ENCODE measurements at regions not wholly inside any gene's neighbourhood (a gene's known extent, or its start where the extent isn't known, plus 50 kb on each side); places are given as distances from the start of the nearest gene placed in this dataset.

DNA sequence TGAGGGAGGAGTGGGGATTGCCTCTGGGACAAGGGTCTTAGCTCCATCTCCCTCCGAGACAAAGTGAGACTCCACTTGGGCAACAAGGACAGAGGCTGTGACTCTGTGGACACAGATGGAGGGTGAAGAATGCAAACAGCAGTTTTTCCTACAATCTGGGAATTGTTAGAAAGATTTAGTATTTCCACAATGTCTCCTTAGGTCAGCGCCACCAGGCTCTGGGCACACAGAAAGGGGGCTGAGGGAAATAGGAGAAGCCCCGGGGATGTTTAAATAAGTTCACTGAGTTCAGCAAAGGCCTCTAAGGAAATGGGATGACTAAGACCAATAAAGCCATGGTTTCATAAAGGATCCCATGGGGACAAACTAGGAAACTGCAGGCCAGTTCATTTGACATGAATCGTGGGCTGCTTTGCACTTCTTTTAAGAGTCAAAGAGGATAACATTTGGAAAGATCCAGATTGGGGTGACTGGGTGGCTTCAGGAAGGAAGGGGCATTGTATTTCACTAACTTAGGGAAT lies 219.8 kb upstream of the GLI3 start:
- no peaks in the 10 kb centered on the region for H3K27me3 ChIP-seq (replicated peaks; ENCODE audit: control insufficient read depth, insufficient read depth, low read length)
- H3K36me3 ChIP-seq (ENCODE audit: control insufficient read depth, insufficient read depth, low read length): no peaks in the 10 kb centered on the region
- no peak for DNase-seq (ENCODE audit: extremely low read depth, insufficient read length)
- TF ChIP-seq, protein P1, sequence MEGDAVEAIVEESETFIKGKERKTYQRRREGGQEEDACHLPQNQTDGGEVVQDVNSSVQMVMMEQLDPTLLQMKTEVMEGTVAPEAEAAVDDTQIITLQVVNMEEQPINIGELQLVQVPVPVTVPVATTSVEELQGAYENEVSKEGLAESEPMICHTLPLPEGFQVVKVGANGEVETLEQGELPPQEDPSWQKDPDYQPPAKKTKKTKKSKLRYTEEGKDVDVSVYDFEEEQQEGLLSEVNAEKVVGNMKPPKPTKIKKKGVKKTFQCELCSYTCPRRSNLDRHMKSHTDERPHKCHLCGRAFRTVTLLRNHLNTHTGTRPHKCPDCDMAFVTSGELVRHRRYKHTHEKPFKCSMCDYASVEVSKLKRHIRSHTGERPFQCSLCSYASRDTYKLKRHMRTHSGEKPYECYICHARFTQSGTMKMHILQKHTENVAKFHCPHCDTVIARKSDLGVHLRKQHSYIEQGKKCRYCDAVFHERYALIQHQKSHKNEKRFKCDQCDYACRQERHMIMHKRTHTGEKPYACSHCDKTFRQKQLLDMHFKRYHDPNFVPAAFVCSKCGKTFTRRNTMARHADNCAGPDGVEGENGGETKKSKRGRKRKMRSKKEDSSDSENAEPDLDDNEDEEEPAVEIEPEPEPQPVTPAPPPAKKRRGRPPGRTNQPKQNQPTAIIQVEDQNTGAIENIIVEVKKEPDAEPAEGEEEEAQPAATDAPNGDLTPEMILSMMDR (IDR thresholded peaks at IDR 0.05; ENCODE audit: insufficient read depth, low read length, poor library complexity, severe bottlenecking): no peak
- no peak overlapping the region for H3K4me3 ChIP-seq (replicated peaks; ENCODE audit: low read depth, low read length)

DNA sequence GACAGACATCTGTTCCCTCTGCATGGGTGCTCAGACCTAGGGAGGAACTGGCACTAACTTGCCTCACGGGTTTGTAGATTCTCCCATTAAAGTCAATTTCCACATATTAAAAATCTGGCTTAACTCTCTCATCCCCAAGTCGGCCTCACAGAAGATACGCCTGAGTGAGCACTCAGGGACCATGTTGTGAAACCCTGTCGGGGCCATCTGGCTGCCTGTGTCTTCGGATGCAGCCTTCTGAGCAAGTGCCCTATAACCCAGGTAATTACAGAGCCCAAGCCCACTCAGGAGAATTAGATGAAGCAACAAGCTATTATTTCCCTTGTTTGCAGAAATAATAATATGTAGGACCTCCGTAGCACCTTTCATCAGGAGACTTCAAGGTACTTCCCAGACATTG lies 219.3 kb upstream of the GLI3 start:
- Histone ChIP-seq H3K36me3 (ENCODE audit: control insufficient read depth, insufficient read depth, low read length) (no peaks in the 10 kb centered on the region), H3K27me3 (replicated peaks; ENCODE audit: control insufficient read depth, insufficient read depth, low read length) (no peaks in the 10 kb centered on the region), H3K4me3 (replicated peaks; ENCODE audit: low read depth, low read length) (no peak overlapping the region)
- TF ChIP-seq, protein P1 (IDR thresholded peaks at IDR 0.05; ENCODE audit: insufficient read depth, low read length, poor library complexity, severe bottlenecking): no peak
- DNase-seq (ENCODE audit: extremely low read depth, insufficient read length): no peak

DNA sequence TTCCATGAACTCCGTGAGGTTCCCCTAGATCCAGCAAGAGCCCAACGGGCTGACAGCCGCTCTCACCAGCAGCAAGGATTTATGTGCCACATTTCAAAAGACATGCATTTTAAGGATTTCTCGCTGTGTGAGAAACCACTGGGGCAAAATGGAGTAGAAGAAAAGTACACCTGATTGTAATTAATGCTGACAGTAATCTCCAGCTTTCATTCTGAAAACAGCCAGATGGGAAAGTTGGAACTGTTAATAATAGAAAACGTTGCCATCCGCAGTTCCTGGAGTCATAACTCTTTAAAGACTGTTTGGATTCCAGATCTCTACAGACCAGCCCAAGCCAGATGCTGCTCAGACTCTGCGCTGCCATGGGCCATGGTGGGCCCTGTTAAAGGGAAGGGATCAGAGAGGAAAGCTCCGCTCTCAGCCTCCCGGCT lies 216.9 kb upstream of the GLI3 start:
- no peak for DNase-seq (ENCODE audit: extremely low read depth, insufficient read length)
- Histone ChIP-seq H3K4me3 (replicated peaks; ENCODE audit: low read depth, low read length) (no peak overlapping the region), H3K36me3 (ENCODE audit: control insufficient read depth, insufficient read depth, low read length) (no peaks in the 10 kb centered on the region), H3K27me3 (replicated peaks; ENCODE audit: control insufficient read depth, insufficient read depth, low read length) (no peaks in the 10 kb centered on the region)
- TF ChIP-seq, protein P1 (IDR thresholded peaks at IDR 0.05; ENCODE audit: insufficient read depth, low read length, poor library complexity, severe bottlenecking): no peak

DNA sequence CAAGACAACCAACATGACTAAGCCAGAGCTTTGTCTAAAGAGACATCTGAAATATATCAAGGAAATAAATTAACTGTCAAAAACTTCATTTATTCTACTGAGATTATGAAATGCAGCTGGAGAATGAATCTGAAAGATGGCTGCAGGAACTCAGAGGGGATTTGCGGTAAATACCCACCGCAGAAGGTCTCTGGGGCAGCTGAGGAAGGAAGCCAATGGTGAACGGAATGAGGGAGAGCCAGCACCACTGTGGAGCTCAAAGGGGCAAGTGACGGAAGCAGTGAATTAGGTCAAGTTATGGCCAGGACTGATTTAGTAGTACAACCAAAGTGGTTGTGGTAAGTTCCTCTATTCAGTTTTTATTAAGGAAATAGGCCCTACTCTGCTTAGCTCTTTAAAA lies 215.3 kb upstream of the GLI3 start:
- Histone ChIP-seq H3K4me3 (replicated peaks; ENCODE audit: low read depth, low read length) (no peak overlapping the region), H3K27me3 (replicated peaks; ENCODE audit: control insufficient read depth, insufficient read depth, low read length) (no peaks in the 10 kb centered on the region), H3K36me3 (ENCODE audit: control insufficient read depth, insufficient read depth, low read length) (no peaks in the 10 kb centered on the region)
- TF ChIP-seq, protein P1 (IDR thresholded peaks at IDR 0.05; ENCODE audit: insufficient read depth, low read length, poor library complexity, severe bottlenecking): no peak
- no peak for DNase-seq (ENCODE audit: extremely low read depth, insufficient read length)

DNA sequence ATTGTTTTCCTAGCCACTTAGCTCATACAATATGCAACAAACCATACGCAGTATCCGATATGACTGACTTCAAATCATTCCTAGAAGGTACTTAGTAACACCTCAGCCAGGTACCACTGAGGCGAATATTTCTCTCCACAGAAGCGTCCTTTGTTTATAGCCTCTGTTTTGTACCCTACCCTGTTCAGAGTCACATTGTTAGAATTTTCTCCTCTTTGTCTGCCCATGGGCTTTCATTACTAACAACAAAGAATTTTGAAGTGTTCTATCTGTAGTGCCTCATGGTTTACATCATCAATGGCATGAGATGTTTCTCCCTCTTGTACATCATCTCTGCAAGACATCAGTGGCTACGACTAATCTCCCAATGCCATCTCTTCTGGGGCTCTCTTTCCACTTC lies 212.4 kb upstream of the GLI3 start:
- H3K4me3 ChIP-seq (replicated peaks; ENCODE audit: low read depth, low read length): no peak overlapping the region
- H3K36me3 ChIP-seq (ENCODE audit: control insufficient read depth, insufficient read depth, low read length): no peaks in the 10 kb centered on the region
- TF ChIP-seq, protein P1 (IDR thresholded peaks at IDR 0.05; ENCODE audit: insufficient read depth, low read length, poor library complexity, severe bottlenecking): no peak
- no peak for DNase-seq (ENCODE audit: extremely low read depth, insufficient read length)
- H3K27me3 ChIP-seq (replicated peaks; ENCODE audit: control insufficient read depth, insufficient read depth, low read length): no peaks in the 10 kb centered on the region

DNA sequence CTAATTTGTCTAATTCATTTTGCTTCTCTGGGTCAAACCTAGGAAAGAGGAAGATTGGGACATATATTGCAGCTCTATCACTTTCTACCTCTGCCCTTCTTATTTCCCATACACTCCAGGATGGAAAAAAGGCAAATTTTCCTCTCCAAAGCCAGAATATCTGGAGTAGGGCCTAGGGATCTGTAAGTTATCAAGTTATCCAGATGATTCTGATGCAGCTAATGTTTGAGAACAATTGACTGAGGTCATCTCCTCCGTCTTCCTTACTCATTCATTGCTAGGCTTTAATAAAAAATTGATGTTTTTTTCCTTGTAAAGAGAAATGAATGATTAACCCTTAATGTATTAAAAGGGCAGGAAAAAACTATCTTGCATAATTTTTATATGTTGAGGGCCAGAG lies 211.9 kb upstream of the GLI3 start:
- H3K4me3 ChIP-seq (replicated peaks; ENCODE audit: low read depth, low read length): no peak overlapping the region
- TF ChIP-seq, protein P1 (IDR thresholded peaks at IDR 0.05; ENCODE audit: insufficient read depth, low read length, poor library complexity, severe bottlenecking): no peak
- no peak for DNase-seq (ENCODE audit: extremely low read depth, insufficient read length)
- H3K27me3 ChIP-seq (replicated peaks; ENCODE audit: control insufficient read depth, insufficient read depth, low read length): no peaks in the 10 kb centered on the region
- no peaks in the 10 kb centered on the region for H3K36me3 ChIP-seq (ENCODE audit: control insufficient read depth, insufficient read depth, low read length)
